GM23338 (cell line): ENCODE measurements at regions not wholly inside any gene's neighbourhood (a gene's known extent, or its start where the extent isn't known, plus 50 kb on each side); places are given as distances from the start of the nearest gene placed in this dataset.

ENCODE experiments used
- ATAC-seq: fragments of 200-7000 bp; cut with Tn5 transposase; 3 replicates; pipeline ENCODE4 v1.9.1; 2020
- DNase-seq: peaks from one replicate; pipeline ENCODE4 v3.0.0-alpha.2; 2015; ENCODE audit warnings: low spot score
- H2AFZ ChIP-seq: fragments of 200-600 bp; sonication (generic); 2 replicates; pipeline ENCODE4 v1.8.0; 2016; ENCODE audit warnings: antibody characterized with exemption, mild to moderate bottlenecking, moderate library complexity
- H3F3A ChIP-seq: fragments of 200-600 bp; sonication (generic); replicated peaks from 2 replicates; pipeline ENCODE4 v1.8.0; 2017; ENCODE audit warnings: antibody characterized with exemption, mixed run types, low read depth
- H3K27ac ChIP-seq: fragments of 200-600 bp; sonication (generic); 2 replicates; pipeline ENCODE4 v1.6.1; 2016; ENCODE audit warnings: low read depth
- H3K27me3 ChIP-seq: fragments of 200-600 bp; sonication (generic); 2 replicates; pipeline ENCODE4 v1.8.0; 2016; ENCODE audit warnings: mild to moderate bottlenecking, mixed run types, moderate library complexity; ENCODE audit not compliant: insufficient read depth
- H3K36me3 ChIP-seq: fragments of 200-600 bp; sonication (generic); 2 replicates; pipeline ENCODE4 v1.8.0; 2016; ENCODE audit warnings: mild to moderate bottlenecking; ENCODE audit not compliant: insufficient read depth
- H3K4me1 ChIP-seq: fragments of 200-600 bp; sonication (generic); 2 replicates; pipeline ENCODE4 v1.8.0; 2016; ENCODE audit warnings: mild to moderate bottlenecking, moderate library complexity; ENCODE audit not compliant: insufficient read depth
- H3K4me2 ChIP-seq: fragments of 200-600 bp; sonication (generic); 2 replicates; pipeline ENCODE4 v1.7.1; 2017; ENCODE audit warnings: mixed run types
- H3K4me3 ChIP-seq: fragments of 200-600 bp; sonication (generic); 2 replicates; pipeline ENCODE4 v1.6.1; 2016; ENCODE audit warnings: mixed run types
- H3K79me2 ChIP-seq: fragments of 200-600 bp; sonication (generic); replicated peaks from 2 replicates; pipeline ENCODE4 v1.8.0; 2017; ENCODE audit warnings: mild to moderate bottlenecking; ENCODE audit not compliant: insufficient read depth
- H3K9me2 ChIP-seq: fragments of 200-600 bp; sonication (generic); 2 replicates; pipeline ENCODE4 v1.8.0; 2017; ENCODE audit not compliant: insufficient read depth
- H4K20me1 ChIP-seq: fragments of 200-600 bp; sonication (generic); replicated peaks from 2 replicates; pipeline ENCODE4 v1.8.0; 2017; ENCODE audit warnings: mild to moderate bottlenecking; ENCODE audit not compliant: insufficient read depth
- H3K27ac Mint-ChIP-seq: 2 replicates; pipeline ENCODE4 v1.8.0; 2020; ENCODE audit warnings: inconsistent platforms, mild to moderate bottlenecking, moderate library complexity, mixed read lengths
- H3K27me3 Mint-ChIP-seq: 3 replicates; pipeline ENCODE4 v1.8.0; 2022; ENCODE audit warnings: low read depth, mild to moderate bottlenecking, moderate library complexity, mixed read lengths, inconsistent platforms; ENCODE audit not compliant: insufficient read depth, poor library complexity
- H3K36me3 Mint-ChIP-seq: 3 replicates; pipeline ENCODE4 v1.8.0; 2021; ENCODE audit warnings: low read depth, mild to moderate bottlenecking, inconsistent platforms, moderate library complexity, mixed read lengths
- H3K4me1 Mint-ChIP-seq: 3 replicates; pipeline ENCODE4 v1.8.0; 2020; ENCODE audit warnings: mild to moderate bottlenecking, inconsistent platforms, mixed read lengths
- H3K4me3 Mint-ChIP-seq: 3 replicates; pipeline ENCODE4 v1.8.0; 2021; ENCODE audit warnings: moderate library complexity, mild to moderate bottlenecking, inconsistent platforms, mixed read lengths
- H3K9me3 Mint-ChIP-seq: 3 replicates; pipeline ENCODE4 v1.8.0; 2020; ENCODE audit warnings: moderate library complexity, mild to moderate bottlenecking, inconsistent platforms, mixed read lengths
- CREB1 ChIP-seq: fragments of 250-450 bp; sonication (Bioruptor Pico); IDR thresholded peaks from 2 replicates; pipeline ENCODE4 v1.5.0; 2020; ENCODE audit warnings: low read depth, mild to moderate bottlenecking, moderate library complexity
- EZH2 ChIP-seq: fragments of 200-600 bp; sonication (generic); IDR thresholded peaks from one replicate; pipeline ENCODE4 v1.8.0; 2017; ENCODE audit warnings: antibody characterized with exemption, mild to moderate bottlenecking, low read depth; ENCODE audit not compliant: unreplicated experiment
- NANOG ChIP-seq: IDR thresholded peaks from 2 replicates; pipeline ENCODE4 v1.6.1; 2016; ENCODE audit warnings: antibody characterized with exemption, borderline replicate concordance
- ZNF114 ChIP-seq: fragments of 250-450 bp; sonication (Bioruptor Pico); IDR thresholded peaks from 2 replicates; pipeline ENCODE4 v1.5.0; 2020; ENCODE audit warnings: mild to moderate bottlenecking, moderate library complexity
- ZNF462 ChIP-seq: fragments of 250-450 bp; sonication (Bioruptor Pico); IDR thresholded peaks from 2 replicates; pipeline ENCODE4 v1.5.0; 2020; ENCODE audit warnings: mild to moderate bottlenecking, moderate library complexity
- TF ChIP-seq, protein P1 (sequence below), 2 experiments: fragments of 200-600 bp in 1 of 2; sonication (generic) in 1 of 2; conservative IDR thresholded peaks; 2 replicates each; pipeline versions ENCODE4 v1.5.1 to v1.6.1; 2016 to 2017; ENCODE audit warnings: antibody characterized with exemption in 2 of 2, low read depth in 2 of 2, mild to moderate bottlenecking in 2 of 2, moderate library complexity in 1 of 2
- TF ChIP-seq, protein P2 (sequence below): IDR thresholded peaks from one replicate; pipeline ENCODE4 v1.6.1; 2018; ENCODE audit warnings: antibody characterized with exemption; ENCODE audit not compliant: unreplicated experiment

DNA sequence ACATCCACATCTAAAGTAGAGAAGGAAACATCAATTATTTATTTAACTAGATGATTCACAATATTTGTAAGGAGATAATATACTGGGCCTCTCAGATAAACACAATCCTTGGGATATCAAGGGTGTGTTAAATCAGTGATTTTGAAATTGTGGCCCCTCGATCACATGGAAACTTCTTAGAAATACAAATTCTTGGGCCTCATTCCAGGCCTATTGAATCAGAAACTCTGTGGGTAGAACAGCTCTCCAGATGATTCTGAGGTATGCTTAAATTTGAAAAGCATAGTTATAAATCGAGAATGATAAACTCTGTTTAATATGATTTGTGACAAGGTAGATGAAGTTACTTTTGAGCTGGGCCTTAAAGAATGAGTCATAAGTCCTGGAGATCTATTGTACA, 64.3 kb upstream of the GPR174 start:
- no peaks in the 10 kb centered on the region for H3K79me2 ChIP-seq
- no peaks in the 10 kb centered on the region for H3F3A ChIP-seq
- no peaks in the 10 kb centered on the region for H3K9me2 ChIP-seq
- no peak overlapping the region for H3K4me2 ChIP-seq
- Mint-ChIP-seq H3K4me1 (no peaks in the 10 kb centered on the region; the same call in 2 of the 3 replicates), H3K4me3 (no peak overlapping the region), H3K36me3 (no peaks in the 10 kb centered on the region), H3K27ac (no peak overlapping the region), H3K27me3 (no peaks in the 10 kb centered on the region), H3K9me3 (no peaks in the 10 kb centered on the region)
- no peaks in the 10 kb centered on the region for H4K20me1 ChIP-seq
- no peak overlapping the region for H3K4me3 ChIP-seq
- DNase-seq, result no peak
- no peaks in the 10 kb centered on the region for H3K27me3 ChIP-seq
- H2AFZ ChIP-seq, result no peak overlapping the region
- TF ChIP-seq, protein P1, sequence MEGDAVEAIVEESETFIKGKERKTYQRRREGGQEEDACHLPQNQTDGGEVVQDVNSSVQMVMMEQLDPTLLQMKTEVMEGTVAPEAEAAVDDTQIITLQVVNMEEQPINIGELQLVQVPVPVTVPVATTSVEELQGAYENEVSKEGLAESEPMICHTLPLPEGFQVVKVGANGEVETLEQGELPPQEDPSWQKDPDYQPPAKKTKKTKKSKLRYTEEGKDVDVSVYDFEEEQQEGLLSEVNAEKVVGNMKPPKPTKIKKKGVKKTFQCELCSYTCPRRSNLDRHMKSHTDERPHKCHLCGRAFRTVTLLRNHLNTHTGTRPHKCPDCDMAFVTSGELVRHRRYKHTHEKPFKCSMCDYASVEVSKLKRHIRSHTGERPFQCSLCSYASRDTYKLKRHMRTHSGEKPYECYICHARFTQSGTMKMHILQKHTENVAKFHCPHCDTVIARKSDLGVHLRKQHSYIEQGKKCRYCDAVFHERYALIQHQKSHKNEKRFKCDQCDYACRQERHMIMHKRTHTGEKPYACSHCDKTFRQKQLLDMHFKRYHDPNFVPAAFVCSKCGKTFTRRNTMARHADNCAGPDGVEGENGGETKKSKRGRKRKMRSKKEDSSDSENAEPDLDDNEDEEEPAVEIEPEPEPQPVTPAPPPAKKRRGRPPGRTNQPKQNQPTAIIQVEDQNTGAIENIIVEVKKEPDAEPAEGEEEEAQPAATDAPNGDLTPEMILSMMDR (conservative IDR thresholded peaks at IDR 0.05; ENCODE audit: low read depth in 2 of 2), result no peak
- no peak for TF ChIP-seq CREB1 (CRISPR knock-in tag)
- no peak for TF ChIP-seq ZNF462 (CRISPR knock-in tag)
- no peak for TF ChIP-seq ZNF114
- TF ChIP-seq, protein P2, sequence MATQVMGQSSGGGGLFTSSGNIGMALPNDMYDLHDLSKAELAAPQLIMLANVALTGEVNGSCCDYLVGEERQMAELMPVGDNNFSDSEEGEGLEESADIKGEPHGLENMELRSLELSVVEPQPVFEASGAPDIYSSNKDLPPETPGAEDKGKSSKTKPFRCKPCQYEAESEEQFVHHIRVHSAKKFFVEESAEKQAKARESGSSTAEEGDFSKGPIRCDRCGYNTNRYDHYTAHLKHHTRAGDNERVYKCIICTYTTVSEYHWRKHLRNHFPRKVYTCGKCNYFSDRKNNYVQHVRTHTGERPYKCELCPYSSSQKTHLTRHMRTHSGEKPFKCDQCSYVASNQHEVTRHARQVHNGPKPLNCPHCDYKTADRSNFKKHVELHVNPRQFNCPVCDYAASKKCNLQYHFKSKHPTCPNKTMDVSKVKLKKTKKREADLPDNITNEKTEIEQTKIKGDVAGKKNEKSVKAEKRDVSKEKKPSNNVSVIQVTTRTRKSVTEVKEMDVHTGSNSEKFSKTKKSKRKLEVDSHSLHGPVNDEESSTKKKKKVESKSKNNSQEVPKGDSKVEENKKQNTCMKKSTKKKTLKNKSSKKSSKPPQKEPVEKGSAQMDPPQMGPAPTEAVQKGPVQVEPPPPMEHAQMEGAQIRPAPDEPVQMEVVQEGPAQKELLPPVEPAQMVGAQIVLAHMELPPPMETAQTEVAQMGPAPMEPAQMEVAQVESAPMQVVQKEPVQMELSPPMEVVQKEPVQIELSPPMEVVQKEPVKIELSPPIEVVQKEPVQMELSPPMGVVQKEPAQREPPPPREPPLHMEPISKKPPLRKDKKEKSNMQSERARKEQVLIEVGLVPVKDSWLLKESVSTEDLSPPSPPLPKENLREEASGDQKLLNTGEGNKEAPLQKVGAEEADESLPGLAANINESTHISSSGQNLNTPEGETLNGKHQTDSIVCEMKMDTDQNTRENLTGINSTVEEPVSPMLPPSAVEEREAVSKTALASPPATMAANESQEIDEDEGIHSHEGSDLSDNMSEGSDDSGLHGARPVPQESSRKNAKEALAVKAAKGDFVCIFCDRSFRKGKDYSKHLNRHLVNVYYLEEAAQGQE, result no peak
- TF ChIP-seq NANOG, result no peak
- no peak for TF ChIP-seq EZH2
- H3K4me1 ChIP-seq, result no peaks in the 10 kb centered on the region
- ATAC-seq, result no peak
- H3K27ac ChIP-seq, result no peak overlapping the region
- no peaks in the 10 kb centered on the region for H3K36me3 ChIP-seq
